C4-2B (cell line): ENCODE measurements at regions not wholly inside any gene's neighbourhood (a gene's known extent, or its start where the extent isn't known, plus 50 kb on each side); places are given as distances from the start of the nearest gene placed in this dataset.

ENCODE experiments used
- H3K27ac ChIP-seq: fragments of 450-650 bp; 2 replicates; pipeline ENCODE4 v1.5.1; 2017
- CTCF ChIP-seq: fragments of 450-650 bp; conservative IDR thresholded peaks from 2 replicates; pipeline ENCODE4 v1.5.1; 2017; ENCODE audit warnings: mild to moderate bottlenecking
- ZFX ChIP-seq: fragments of 450-650 bp; IDR thresholded peaks from 2 replicates; pipeline ENCODE4 v1.6.1; 2017

DNA sequence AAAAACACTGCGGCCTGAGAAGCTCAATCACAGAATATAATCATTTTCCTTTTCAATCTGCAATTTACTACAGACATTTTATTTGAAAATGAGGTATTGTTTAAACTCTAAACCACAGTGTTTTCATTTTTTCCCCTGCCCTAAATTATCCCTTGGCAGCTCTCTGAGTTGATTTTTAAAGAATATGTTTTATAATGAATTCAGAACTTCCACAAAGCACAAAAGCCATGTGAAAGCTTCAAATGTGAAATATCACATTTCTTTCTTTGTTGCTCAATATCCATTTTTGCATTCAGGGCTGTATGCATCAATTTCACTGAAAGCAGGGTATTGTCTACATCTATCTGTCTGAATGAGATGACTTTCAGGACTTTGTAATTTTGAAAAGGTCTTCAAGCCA, 813.6 kb upstream of the ALCAM start:
- no peak overlapping the region for H3K27ac ChIP-seq
- TF ChIP-seq CTCF (no peak), ZFX (no peak)

DNA sequence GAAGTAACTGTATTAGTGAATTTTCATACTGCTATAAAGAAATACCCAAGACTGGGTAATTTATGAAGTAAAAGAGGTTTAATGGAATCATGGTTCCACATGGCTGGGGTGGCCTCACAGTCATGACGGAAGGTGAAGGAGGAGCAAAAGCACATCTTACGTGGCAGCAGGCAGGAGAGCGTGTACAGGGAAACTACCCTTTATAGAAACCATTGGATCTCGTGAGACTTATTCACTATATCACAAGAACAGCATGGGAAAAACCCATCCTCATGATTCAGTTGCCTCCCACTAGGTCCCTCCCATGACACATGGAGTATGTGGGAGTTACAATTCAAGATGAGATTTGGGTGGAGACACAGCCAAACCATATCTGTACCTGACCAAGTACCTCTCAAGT, 812.3 kb upstream of the ALCAM start:
- TF ChIP-seq ZFX: no peak
- no peak for TF ChIP-seq CTCF
- no peak overlapping the region for H3K27ac ChIP-seq

GRCh38 chr3:104555728-104556127, 811.0 kb upstream of the ALCAM start:
- TF ChIP-seq CTCF (no peak), ZFX (no peak)
- H3K27ac ChIP-seq: no peak overlapping the region

DNA sequence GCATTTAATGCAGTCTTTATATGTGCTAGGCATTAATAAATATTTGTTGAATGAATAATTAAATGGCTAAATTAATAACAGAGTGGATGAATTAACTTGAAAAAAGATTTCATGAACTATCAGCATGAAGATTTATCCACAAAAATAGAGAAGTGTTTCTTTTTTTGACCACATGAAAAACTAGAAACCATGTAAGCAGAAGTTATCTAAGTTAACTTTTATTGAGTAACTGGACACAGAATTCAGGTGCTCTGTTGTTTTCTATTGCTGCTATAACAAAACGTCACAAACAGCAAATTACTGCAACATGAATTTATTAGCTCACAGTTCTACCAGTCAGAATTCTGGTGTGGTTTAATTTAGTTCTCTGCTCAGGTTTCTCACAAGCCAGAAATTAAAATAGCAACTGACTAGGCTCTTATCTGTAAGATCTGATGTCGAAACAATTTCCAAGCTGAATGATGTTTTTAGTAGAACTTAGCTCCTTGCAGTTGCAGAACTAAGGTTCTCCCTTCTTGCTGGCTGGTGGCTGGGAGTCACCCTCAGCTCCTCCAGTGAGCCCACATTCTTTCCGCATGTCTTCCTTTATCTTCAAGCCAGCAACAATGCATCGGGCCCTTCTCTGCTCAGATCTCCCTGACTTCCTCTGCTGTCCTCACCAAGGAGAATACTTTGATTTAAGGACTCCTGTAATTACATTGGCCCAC, 810.2 kb upstream of the ALCAM start:
- TF ChIP-seq ZFX (no peak), CTCF (no peak)
- H3K27ac ChIP-seq: no peak overlapping the region

GRCh38 chr3:104561324-104561723, 805.4 kb upstream of the ALCAM start:
- no peak for TF ChIP-seq ZFX
- no peak for TF ChIP-seq CTCF
- H3K27ac ChIP-seq: no peak overlapping the region

DNA sequence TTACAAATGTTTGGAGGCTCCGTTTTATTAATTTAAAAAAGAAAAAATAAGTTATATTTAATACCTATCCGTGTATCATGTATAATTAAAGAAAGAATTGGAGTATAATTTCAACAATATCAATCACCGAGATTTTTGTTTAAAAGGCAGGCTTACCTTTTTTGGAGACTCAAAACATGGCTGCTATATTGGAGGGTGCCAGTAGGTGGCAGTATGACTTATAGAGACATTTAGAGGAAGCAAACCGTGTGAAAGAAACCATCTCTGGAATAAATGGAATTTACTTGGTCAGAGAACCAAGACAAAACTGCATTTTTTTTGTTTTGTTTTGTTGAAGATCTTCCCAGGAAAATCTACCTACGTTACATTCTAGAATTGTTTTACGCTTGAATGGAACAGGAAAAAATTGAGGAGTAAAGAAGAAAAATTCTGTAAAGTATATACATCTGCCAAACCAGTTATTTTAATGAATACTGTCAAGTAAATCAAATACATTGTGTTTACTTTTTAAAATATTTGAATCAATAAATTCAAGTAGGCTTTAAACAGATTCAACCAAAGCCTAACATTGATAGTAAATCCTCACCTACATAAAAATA, 802.6 kb upstream of the ALCAM start:
- TF ChIP-seq ZFX (no peak), CTCF (peak; percentile 85)
- no peak overlapping the region for H3K27ac ChIP-seq

GRCh38 chr3:104566054-104566453, 800.7 kb upstream of the ALCAM start:
- H3K27ac ChIP-seq: no peak overlapping the region
- TF ChIP-seq ZFX (no peak), CTCF (no peak)
